IMR-90 (cell line): ENCODE measurements at regions not wholly inside any gene's neighbourhood (a gene's known extent, or its start where the extent isn't known, plus 50 kb on each side); places are given as distances from the start of the nearest gene placed in this dataset.
A peak's percentile ranks its signal among the peaks of the same experiment; 100 is the strongest.

ENCODE experiments used
- ATAC-seq: fragments of 200-7000 bp; cut with Tn5 transposase; 2 replicates; pipeline ENCODE4 v1.9.1; 2020; ENCODE audit warnings: low read depth, mild to moderate bottlenecking, moderate library complexity
- BruUV-seq: library from RNA; stranded (reverse); fragments of 400-500 nt; replicated peaks from 2 replicates; lab custom pipeline; 2021; lab: Mats Ljungman, UMichigan
- CTCF ChIA-PET: fragments of 300-600 bp; formaldehyde crosslinking; extraction: SDS; loops from one replicate; lab custom pipeline; 2021; ENCODE audit warnings: antibody characterized with exemption; lab: Yijun Ruan, JAX
- POLR2A ChIA-PET: fragments of 300-600 bp; sonication (Branson Sonifier 250); formaldehyde crosslinking; loops from one replicate; lab custom pipeline; 2022; ENCODE audit warnings: antibody characterized with exemption; ENCODE audit not compliant: unreplicated experiment; lab: Charles Lee
- DNase-seq: peaks from one replicate; pipeline ENCODE4 v3.0.0; 2013
- H2AFZ ChIP-seq: replicated peaks from 2 replicates; pipeline ENCODE3; 2013; ENCODE audit warnings: low read length, mild to moderate bottlenecking; ENCODE audit not compliant: poor library complexity
- H2AK5ac ChIP-seq: 2 replicates; pipeline ENCODE4 v1.6.1; 2013; ENCODE audit warnings: low read depth, low read length, inconsistent platforms
- H2AK9ac ChIP-seq: replicated peaks from 2 replicates; pipeline ENCODE3; 2013; ENCODE audit warnings: mild to moderate bottlenecking, low read depth, low read length, moderate library complexity; ENCODE audit not compliant: poor library complexity
- H2BK120ac ChIP-seq: 2 replicates; pipeline ENCODE4 v1.6.1; 2013; ENCODE audit warnings: low read depth, low read length, inconsistent platforms
- H2BK15ac ChIP-seq: 3 replicates; pipeline ENCODE4 v1.6.1; 2013; ENCODE audit warnings: low read depth, low read length, inconsistent platforms
- H2BK20ac ChIP-seq: 2 replicates; pipeline ENCODE4 v1.6.1; 2013; ENCODE audit warnings: low read depth, mild to moderate bottlenecking, inconsistent platforms, low read length, moderate library complexity
- H2BK5ac ChIP-seq: 2 replicates; pipeline ENCODE4 v1.6.1; 2013; ENCODE audit warnings: mild to moderate bottlenecking, low read depth, low read length, inconsistent platforms; ENCODE audit not compliant: poor library complexity, severe bottlenecking
- H3K14ac ChIP-seq: replicated peaks from 2 replicates; pipeline ENCODE4 v1.6.1; 2013; ENCODE audit warnings: low read depth, low read length, inconsistent platforms
- H3K18ac ChIP-seq: 2 replicates; pipeline ENCODE4 v1.6.1; 2013; ENCODE audit warnings: low read depth, low read length, control low read depth
- H3K23ac ChIP-seq: 2 replicates; pipeline ENCODE4 v1.6.1; 2013; ENCODE audit warnings: low read depth, low read length, inconsistent platforms
- H3K27ac ChIP-seq: 2 replicates; pipeline ENCODE4 v1.5.1; 2013; ENCODE audit warnings: mild to moderate bottlenecking, control low read depth, low read length; ENCODE audit not compliant: insufficient read depth
- H3K27me3 ChIP-seq: 2 replicates; pipeline ENCODE4 v1.6.1; 2013; ENCODE audit warnings: low read length; ENCODE audit not compliant: control insufficient read depth, insufficient read depth
- H3K36me3 ChIP-seq: 2 replicates; pipeline ENCODE4 v1.6.1; 2013; ENCODE audit warnings: low read length, mixed read lengths; ENCODE audit not compliant: control insufficient read depth, insufficient read depth
- H3K4ac ChIP-seq: 2 replicates; pipeline ENCODE4 v1.6.1; 2013; ENCODE audit warnings: low read depth, low read length, inconsistent platforms
- H3K4me1 ChIP-seq: 2 replicates; pipeline ENCODE4 v1.6.1; 2013; ENCODE audit warnings: low read length, mixed read lengths; ENCODE audit not compliant: control insufficient read depth, insufficient read depth
- H3K4me2 ChIP-seq: 2 replicates; pipeline ENCODE4 v1.6.1; 2013; ENCODE audit warnings: low read depth, mild to moderate bottlenecking, control low read depth, low read length, moderate library complexity
- H3K4me3 ChIP-seq: 2 replicates; pipeline ENCODE4 v1.5.1; 2013; ENCODE audit warnings: low read depth, mild to moderate bottlenecking, control low read depth, low read length, moderate library complexity; ENCODE audit not compliant: insufficient read depth
- H3K56ac ChIP-seq: 2 replicates; pipeline ENCODE4 v1.6.1; 2013; ENCODE audit warnings: low read length, inconsistent platforms; ENCODE audit not compliant: insufficient read depth; ENCODE audit errors: extremely low read depth
- H3K79me1 ChIP-seq, 2 experiments: 2 replicates each; pipeline ENCODE4 v1.6.1; 2013; ENCODE audit warnings: low read length in 2 of 2, inconsistent platforms in 1 of 2, low read depth in 1 of 2
- H3K9ac ChIP-seq: 2 replicates; pipeline ENCODE4 v1.6.1; 2013; ENCODE audit warnings: low read depth, low read length, control low read depth
- H3K9me1 ChIP-seq: 2 replicates; pipeline ENCODE4 v1.6.1; 2013; ENCODE audit warnings: low read length, inconsistent platforms; ENCODE audit not compliant: insufficient read depth
- H3K9me3 ChIP-seq: 2 replicates; pipeline ENCODE4 v1.6.1; 2013; ENCODE audit warnings: low read length; ENCODE audit not compliant: control insufficient read depth, insufficient read depth
- H4K20me1 ChIP-seq: 2 replicates; pipeline ENCODE4 v1.6.1; 2013; ENCODE audit warnings: low read length, inconsistent platforms; ENCODE audit not compliant: insufficient read depth
- H4K5ac ChIP-seq: 2 replicates; pipeline ENCODE4 v1.6.1; 2013; ENCODE audit warnings: mild to moderate bottlenecking, low read depth, low read length, control low read depth
- H4K8ac ChIP-seq, 2 experiments: 2 replicates each; pipeline ENCODE4 v1.6.1; 2013; ENCODE audit warnings: low read depth in 2 of 2, low read length in 2 of 2, control low read depth in 1 of 2, inconsistent platforms in 1 of 2
- H4K91ac ChIP-seq: 2 replicates; pipeline ENCODE4 v1.6.1; 2013; ENCODE audit warnings: low read depth, low read length, inconsistent platforms; ENCODE audit not compliant: insufficient read depth
- BHLHE40 ChIP-seq: fragments of 150-350 bp; IDR thresholded peaks from 2 replicates; pipeline ENCODE4 v1.6.1; 2016; ENCODE audit warnings: mild to moderate bottlenecking, low read depth, low read length
- CEBPB ChIP-seq: IDR thresholded peaks from 2 replicates; pipeline ENCODE4 v1.6.1; 2012; ENCODE audit warnings: low read depth, low read length, improper control_type of control experiment
- CHD1 ChIP-seq: IDR thresholded peaks from 2 replicates; pipeline ENCODE4 v1.6.1; 2012; ENCODE audit warnings: low read depth, low read length, improper control_type of control experiment
- CTCF ChIP-seq: conservative IDR thresholded peaks from 2 replicates; pipeline ENCODE4 v1.5.1; 2012; ENCODE audit warnings: mild to moderate bottlenecking, low read depth, low read length, improper control_type of control experiment
- ELK1 ChIP-seq: fragments of 150-350 bp; IDR thresholded peaks from 2 replicates; pipeline ENCODE4 v1.6.1; 2016; ENCODE audit warnings: low read depth, mild to moderate bottlenecking, low read length, moderate library complexity, borderline replicate concordance
- FOS ChIP-seq: fragments of 150-350 bp; IDR thresholded peaks from 2 replicates; pipeline ENCODE4 v1.6.1; 2016; ENCODE audit warnings: low read depth, low read length
- MAFK ChIP-seq: IDR thresholded peaks from 2 replicates; pipeline ENCODE4 v1.6.1; 2012; ENCODE audit warnings: low read depth, low read length, improper control_type of control experiment
- MAZ ChIP-seq: IDR thresholded peaks from 2 replicates; pipeline ENCODE4 v1.6.1; 2012; ENCODE audit warnings: low read depth, mild to moderate bottlenecking, low read length, improper control_type of control experiment, moderate library complexity, borderline replicate concordance
- MXI1 ChIP-seq: IDR thresholded peaks from 2 replicates; pipeline ENCODE4 v1.6.1; 2012; ENCODE audit warnings: low read depth, mild to moderate bottlenecking, low read length, moderate library complexity, borderline replicate concordance
- NFE2L2 ChIP-seq: fragments of 150-350 bp; IDR thresholded peaks from 2 replicates; pipeline ENCODE4 v1.6.1; 2016; ENCODE audit warnings: low read depth, mild to moderate bottlenecking, low read length
- POLR2A ChIP-seq: IDR thresholded peaks from 2 replicates; pipeline ENCODE4 v1.6.1; 2012; ENCODE audit warnings: mild to moderate bottlenecking, low read depth, low read length
- RAD21 ChIP-seq: IDR thresholded peaks from 2 replicates; pipeline ENCODE4 v1.6.1; 2012; ENCODE audit warnings: low read length, improper control_type of control experiment
- RCOR1 ChIP-seq: IDR thresholded peaks from 2 replicates; pipeline ENCODE4 v1.6.1; 2012; ENCODE audit warnings: mild to moderate bottlenecking, low read length, improper control_type of control experiment; ENCODE audit not compliant: insufficient replicate concordance
- RFX5 ChIP-seq: IDR thresholded peaks from 2 replicates; pipeline ENCODE4 v1.8.0; 2012; ENCODE audit warnings: low read depth, mild to moderate bottlenecking, low read length, moderate library complexity
- SMC3 ChIP-seq: fragments of 150-350 bp; IDR thresholded peaks from 2 replicates; pipeline ENCODE4 v1.6.1; 2016; ENCODE audit warnings: low read depth, mild to moderate bottlenecking, antibody characterized with exemption, low read length, moderate library complexity
- WGBS, 2 experiments: methylation state at CpG; one replicate each; pipeline versions ENCODE4 v1.1.5 to v1.1.7; 2013; ENCODE audit warnings: missing lambda C conversion rate in 2 of 2; ENCODE audit not compliant: insufficient read length in 1 of 2; ENCODE audit errors: extremely low coverage in 2 of 2; 5-methylcytosine and 5-hydroxymethylcytosine counted together
- dilution Hi-C: fragments of 300-500 bp; cut with HindIII; formaldehyde crosslinking; loops from one replicate; pipeline ENCODE4 v1.14.3; 2018; ENCODE audit warnings: low sequenced_read_pairs; ENCODE audit not compliant: unreplicated experiment
- in situ Hi-C: fragments of 300-500 bp; cut with MboI; formaldehyde crosslinking; loops from 3 replicates; pipeline ENCODE4 v1.14.3; 2019; ENCODE audit warnings: low sequenced_read_pairs, inconsistent platforms, mixed read lengths
- intact Hi-C: fragments of 100-400 bp; cut with micrococcal nuclease; formaldehyde crosslinking; loops from 2 replicates; pipeline ENCODE4 v1.10.0; 2022
- TF ChIP-seq, protein P1 (sequence below): fragments of 150-350 bp; IDR thresholded peaks from 2 replicates; pipeline ENCODE4 v1.6.1; 2017; ENCODE audit warnings: mild to moderate bottlenecking, antibody characterized with exemption, low read length, low read depth

GRCh38 chr9:35547889-35548418, 57.1 kb upstream of the TESK1 start:
- ChIA-PET CTCF (interaction anchor here (0.9 kb wide), 1 partner anchor 67 kb away, joined by 3 read pairs; no protein-coding TSS in a partner anchor), POLR2A (no interaction called here)
- DNase-seq (no peak), ATAC-seq (no peak)
- no peak overlapping the region for H3K4me3 ChIP-seq
- 90% methylated on average over 7 of the region's 16 CpGs; no CpG with 5 or more reads in 1 of the 2 experiments for WGBS, 2 experiments
- no peak overlapping the region for H3K23ac ChIP-seq
- H3K18ac ChIP-seq: no peak overlapping the region
- no peaks in the 10 kb centered on the region for H3K27me3 ChIP-seq
- H4K91ac ChIP-seq: no peak overlapping the region
- dilution Hi-C loops: no loop called here
- peaks cover 27% of the 10 kb centered on the region for H3K9me1 ChIP-seq
- H4K5ac ChIP-seq: no peak overlapping the region
- H2BK20ac ChIP-seq: no peak overlapping the region
- no peak overlapping the region for H3K27ac ChIP-seq
- no peak overlapping the region for H3K14ac ChIP-seq
- no TSS peak for BruUV-seq
- H3K79me1 ChIP-seq: peaks cover 6 to 91% of the 10 kb centered on the region in 2 experiments; a peak in 3 of 4 replicates
- no peak overlapping the region for H3K9ac ChIP-seq
- no peak overlapping the region for H2AK9ac ChIP-seq
- TF ChIP-seq CHD1 (no peak), CTCF (no peak), MAZ (no peak), FOS (no peak), SMC3 (no peak), RCOR1 (no peak), NFE2L2 (no peak), RFX5 (no peak), RAD21 (no peak), ELK1 (no peak), MXI1 (no peak), POLR2A (no peak), BHLHE40 (no peak), MAFK (no peak), CEBPB (no peak)
- TF ChIP-seq, protein P1, sequence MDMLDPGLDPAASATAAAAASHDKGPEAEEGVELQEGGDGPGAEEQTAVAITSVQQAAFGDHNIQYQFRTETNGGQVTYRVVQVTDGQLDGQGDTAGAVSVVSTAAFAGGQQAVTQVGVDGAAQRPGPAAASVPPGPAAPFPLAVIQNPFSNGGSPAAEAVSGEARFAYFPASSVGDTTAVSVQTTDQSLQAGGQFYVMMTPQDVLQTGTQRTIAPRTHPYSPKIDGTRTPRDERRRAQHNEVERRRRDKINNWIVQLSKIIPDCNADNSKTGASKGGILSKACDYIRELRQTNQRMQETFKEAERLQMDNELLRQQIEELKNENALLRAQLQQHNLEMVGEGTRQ: no peak
- no peak overlapping the region for H3K4ac ChIP-seq
- peaks cover 11% of the 10 kb centered on the region for H3K4me1 ChIP-seq
- no peak overlapping the region for H3K4me2 ChIP-seq
- peak overlapping the region; percentile 38 for H2BK5ac ChIP-seq
- in situ Hi-C loops: no loop called here
- peaks cover 28% of the 10 kb centered on the region for H3K36me3 ChIP-seq
- H3K9me3 ChIP-seq: no peaks in the 10 kb centered on the region
- no peak overlapping the region for H2AFZ ChIP-seq
- no peak overlapping the region for H3K56ac ChIP-seq
- intact Hi-C loops: no loop called here
- no peak overlapping the region for H4K8ac ChIP-seq
- H2BK15ac ChIP-seq: no peak overlapping the region
- no peak overlapping the region for H2AK5ac ChIP-seq
- no peak overlapping the region for H2BK120ac ChIP-seq
- peaks cover 64% of the 10 kb centered on the region for H4K20me1 ChIP-seq
